H9 (cell line): ENCODE measurements at regions not wholly inside any gene's neighbourhood (a gene's known extent, or its start where the extent isn't known, plus 50 kb on each side); places are given as distances from the start of the nearest gene placed in this dataset.

Experiments
- DNase-seq: peaks from one replicate; pipeline ENCODE4 v3.0.0-alpha.2; 2017
- H2AFZ ChIP-seq: one replicate; pipeline ENCODE4 v1.6.1; 2013; ENCODE audit warnings: mild to moderate bottlenecking, low read length, control low read depth, moderate library complexity
- H2AK5ac ChIP-seq: 2 replicates; pipeline ENCODE4 v1.6.1; 2013; ENCODE audit warnings: low read length, control low read depth, mixed read lengths; ENCODE audit not compliant: insufficient read length
- H2BK120ac ChIP-seq: one replicate; pipeline ENCODE4 v1.6.1; 2013; ENCODE audit warnings: low read depth, mild to moderate bottlenecking, low read length, control low read depth, inconsistent platforms; ENCODE audit not compliant: poor library complexity, severe bottlenecking
- H2BK12ac ChIP-seq: 2 replicates; pipeline ENCODE4 v1.6.1; 2013; ENCODE audit warnings: low read length, control low read depth, mixed read lengths, low read depth; ENCODE audit not compliant: insufficient read length
- H2BK15ac ChIP-seq: 2 replicates; pipeline ENCODE4 v1.6.1; 2013; ENCODE audit warnings: low read depth, low read length, control low read depth
- H2BK20ac ChIP-seq: one replicate; pipeline ENCODE4 v1.6.1; 2013; ENCODE audit warnings: low read depth, mild to moderate bottlenecking, low read length, control low read depth, inconsistent platforms; ENCODE audit not compliant: poor library complexity, severe bottlenecking
- H2BK5ac ChIP-seq: 2 replicates; pipeline ENCODE4 v1.6.1; 2013; ENCODE audit warnings: low read length, control low read depth, mixed read lengths; ENCODE audit not compliant: insufficient read length
- H3K14ac ChIP-seq: 2 replicates; pipeline ENCODE4 v1.6.1; 2013; ENCODE audit warnings: low read length, control low read depth; ENCODE audit not compliant: insufficient read depth
- H3K18ac ChIP-seq: 2 replicates; pipeline ENCODE4 v1.6.1; 2013; ENCODE audit warnings: low read depth, mild to moderate bottlenecking, mixed read lengths, low read length, control low read depth; ENCODE audit not compliant: insufficient read length
- H3K23ac ChIP-seq: 2 replicates; pipeline ENCODE4 v1.6.1; 2013; ENCODE audit warnings: low read length, control low read depth, mixed read lengths, low read depth; ENCODE audit not compliant: insufficient read length
- H3K23me2 ChIP-seq: 2 replicates; pipeline ENCODE4 v1.6.1; 2013; ENCODE audit warnings: low read depth, mild to moderate bottlenecking, mixed read lengths, low read length, control low read depth; ENCODE audit not compliant: insufficient read length, poor library complexity, severe bottlenecking
- H3K27ac ChIP-seq: 2 replicates; pipeline ENCODE4 v1.5.1; 2013; ENCODE audit warnings: low read length, control low read depth, mixed read lengths, low read depth; ENCODE audit not compliant: insufficient read length
- H3K27me3 ChIP-seq: 2 replicates; pipeline ENCODE4 v1.6.1; 2013; ENCODE audit warnings: low read length, control low read depth, inconsistent platforms; ENCODE audit not compliant: insufficient read depth
- H3K4ac ChIP-seq: 2 replicates; pipeline ENCODE4 v1.6.1; 2013; ENCODE audit warnings: low read depth, mild to moderate bottlenecking, control low read depth, inconsistent platforms, low read length, moderate library complexity
- H3K4me1 ChIP-seq: 2 replicates; pipeline ENCODE4 v1.6.1; 2013; ENCODE audit warnings: low read length, control low read depth, inconsistent platforms; ENCODE audit not compliant: insufficient read depth
- H3K4me2 ChIP-seq: 2 replicates; pipeline ENCODE4 v1.6.1; 2013; ENCODE audit warnings: low read length, control low read depth, mixed read lengths; ENCODE audit not compliant: insufficient read length, insufficient read depth
- H3K56ac ChIP-seq: 2 replicates; pipeline ENCODE4 v1.6.1; 2013; ENCODE audit warnings: low read depth, mild to moderate bottlenecking, mixed read lengths, low read length, control low read depth; ENCODE audit not compliant: insufficient read length
- H3K79me1 ChIP-seq: 2 replicates; pipeline ENCODE4 v1.6.1; 2013; ENCODE audit warnings: low read depth, mild to moderate bottlenecking, moderate library complexity, low read length, control low read depth, inconsistent platforms; ENCODE audit not compliant: insufficient read depth, poor library complexity, severe bottlenecking
- H3K79me2 ChIP-seq: 2 replicates; pipeline ENCODE4 v1.6.1; 2013; ENCODE audit warnings: low read length, control low read depth, inconsistent platforms; ENCODE audit not compliant: insufficient read depth
- H3K9ac ChIP-seq: 2 replicates; pipeline ENCODE4 v1.6.1; 2013; ENCODE audit warnings: low read length, control low read depth, mixed read lengths; ENCODE audit not compliant: insufficient read length; ENCODE audit errors: extremely low read depth
- H3K9me3 ChIP-seq: one replicate; pipeline ENCODE4 v1.6.1; 2013; ENCODE audit warnings: low read depth, low read length, inconsistent platforms; ENCODE audit not compliant: control insufficient read depth
- H3T11ph ChIP-seq: one replicate; pipeline ENCODE4 v1.6.1; 2013; ENCODE audit warnings: mild to moderate bottlenecking, low read length, control low read depth, inconsistent platforms
- H4K20me1 ChIP-seq: one replicate; pipeline ENCODE4 v1.6.1; 2013; ENCODE audit not compliant: control insufficient read depth, insufficient read length, insufficient read depth
- H4K5ac ChIP-seq: 2 replicates; pipeline ENCODE4 v1.6.1; 2013; ENCODE audit warnings: low read depth, mild to moderate bottlenecking, mixed read lengths, low read length, control low read depth; ENCODE audit not compliant: insufficient read length
- H4K8ac ChIP-seq: replicated peaks from 2 replicates; pipeline ENCODE4 v1.6.1; 2013; ENCODE audit warnings: low read length, control low read depth, mixed read lengths, low read depth; ENCODE audit not compliant: insufficient read length
- H4K91ac ChIP-seq: 2 replicates; pipeline ENCODE4 v1.6.1; 2013; ENCODE audit warnings: low read depth, mild to moderate bottlenecking, moderate library complexity, mixed read lengths, low read length, control low read depth; ENCODE audit not compliant: insufficient read length
- H3K27ac Mint-ChIP-seq, 3 experiments: 2 replicates in 2 of 3; 3 replicates in 1 of 3; pipeline ENCODE4 v1.8.0; 2020 to 2021; ENCODE audit warnings: mixed read lengths in 3 of 3, mild to moderate bottlenecking in 1 of 3, moderate library complexity in 1 of 3
- H3K27me3 Mint-ChIP-seq: 2 replicates; pipeline ENCODE4 v1.8.0; 2021; ENCODE audit warnings: low read depth, mild to moderate bottlenecking, moderate library complexity, mixed read lengths
- H3K36me3 Mint-ChIP-seq, 3 experiments: 2 replicates in 2 of 3; 3 replicates in 1 of 3; pipeline ENCODE4 v1.8.0; 2020 to 2021; ENCODE audit warnings: low read depth in 3 of 3, mixed read lengths in 3 of 3; ENCODE audit not compliant: insufficient read depth in 1 of 3
- H3K4me1 Mint-ChIP-seq, 2 experiments: 2 replicates each; pipeline ENCODE4 v1.8.0; 2020; ENCODE audit warnings: mixed read lengths in 2 of 2
- H3K4me3 Mint-ChIP-seq, 2 experiments: 2 replicates in 1 of 2; 3 replicates in 1 of 2; pipeline ENCODE4 v1.8.0; 2020 to 2021; ENCODE audit warnings: mild to moderate bottlenecking in 2 of 2, mixed read lengths in 2 of 2, moderate library complexity in 1 of 2
- H3K9me3 Mint-ChIP-seq, 2 experiments: 2 replicates in 1 of 2; 3 replicates in 1 of 2; pipeline ENCODE4 v1.8.0; 2020; ENCODE audit warnings: mild to moderate bottlenecking in 2 of 2, mixed read lengths in 2 of 2, moderate library complexity in 1 of 2
- CTCF ChIP-seq: fragments of 200-600 bp; sonication (generic); conservative IDR thresholded peaks from 3 replicates; pipeline ENCODE4 v1.8.0; 2021; ENCODE audit warnings: antibody characterized with exemption, mild to moderate bottlenecking
- WGBS: extraction: QIAGEN DNeasy Blood & Tissue Kit; methylation state at CpG from one replicate; pipeline ENCODE4 v1.1.7; 2013; ENCODE audit warnings: missing lambda C conversion rate, low lambda C conversion rate, mixed read lengths; ENCODE audit not compliant: insufficient read length; ENCODE audit errors: extremely low coverage; 5-methylcytosine and 5-hydroxymethylcytosine counted together

GRCh38 chr2:128727404-128727803 lies 408.7 kb upstream of the HS6ST1 start:
- Histone ChIP-seq H2BK15ac (no peak overlapping the region), H3K4me1 (no peaks in the 10 kb centered on the region), H3K23ac (no peak overlapping the region), H2BK12ac (no peak overlapping the region), H2AK5ac (no peak overlapping the region), H3K9me3 (no peaks in the 10 kb centered on the region), H4K8ac (no peak overlapping the region), H3K27me3 (no peaks in the 10 kb centered on the region; the same call in 1 of the 2 replicates), H3K56ac (no peak overlapping the region), H3K14ac (no peak overlapping the region), H3K79me1 (no peaks in the 10 kb centered on the region), H3K18ac (no peak overlapping the region), H2BK20ac (no peak overlapping the region), H3K4ac (no peak overlapping the region), H4K5ac (no peak overlapping the region), H4K20me1 (no peaks in the 10 kb centered on the region), H2AFZ (no peak overlapping the region), H3K9ac (no peak overlapping the region), H2BK5ac (no peak overlapping the region), H3T11ph (no peak overlapping the region), H3K27ac (no peak overlapping the region), H3K23me2 (no peaks in the 10 kb centered on the region), H3K79me2 (no peaks in the 10 kb centered on the region), H2BK120ac (no peak overlapping the region), H4K91ac (no peak overlapping the region), H3K4me2 (no peak overlapping the region)
- Mint-ChIP-seq H3K27me3 (no peaks in the 10 kb centered on the region), H3K27ac (no peak overlapping the region), H3K4me3 (no peak overlapping the region), H3K36me3 (peaks cover 0 to 9% (median 2%) of the 10 kb centered on the region in 3 experiments; a peak in 5 of 7 replicates), H3K4me1 (peaks cover 4 to 5% of the 10 kb centered on the region in 2 experiments), H3K9me3 (peaks cover 3 to 4% of the 10 kb centered on the region in 2 experiments; a peak in 1 of 5 replicates)
- no CpG with 5 or more reads among the region's 2 CpGs for WGBS
- no peak for DNase-seq
- TF ChIP-seq CTCF, result no peak
